ENCODE measurements at regions not wholly inside any gene's neighbourhood (a gene's known extent, or its start where the extent isn't known, plus 50 kb on each side); places are given as distances from the start of the nearest gene placed in this dataset.

- H3K27ac ChIP-seq (replicated peaks), result no peak overlapping the region
- H3K4me3 ChIP-seq (replicated peaks; ENCODE audit: insufficient read depth, low read length), result no peak overlapping the region
- TF ChIP-seq POLR2AphosphoS5 (IDR thresholded peaks at IDR 0.05; ENCODE audit: low read depth), result no peak
- TF ChIP-seq, protein P1, sequence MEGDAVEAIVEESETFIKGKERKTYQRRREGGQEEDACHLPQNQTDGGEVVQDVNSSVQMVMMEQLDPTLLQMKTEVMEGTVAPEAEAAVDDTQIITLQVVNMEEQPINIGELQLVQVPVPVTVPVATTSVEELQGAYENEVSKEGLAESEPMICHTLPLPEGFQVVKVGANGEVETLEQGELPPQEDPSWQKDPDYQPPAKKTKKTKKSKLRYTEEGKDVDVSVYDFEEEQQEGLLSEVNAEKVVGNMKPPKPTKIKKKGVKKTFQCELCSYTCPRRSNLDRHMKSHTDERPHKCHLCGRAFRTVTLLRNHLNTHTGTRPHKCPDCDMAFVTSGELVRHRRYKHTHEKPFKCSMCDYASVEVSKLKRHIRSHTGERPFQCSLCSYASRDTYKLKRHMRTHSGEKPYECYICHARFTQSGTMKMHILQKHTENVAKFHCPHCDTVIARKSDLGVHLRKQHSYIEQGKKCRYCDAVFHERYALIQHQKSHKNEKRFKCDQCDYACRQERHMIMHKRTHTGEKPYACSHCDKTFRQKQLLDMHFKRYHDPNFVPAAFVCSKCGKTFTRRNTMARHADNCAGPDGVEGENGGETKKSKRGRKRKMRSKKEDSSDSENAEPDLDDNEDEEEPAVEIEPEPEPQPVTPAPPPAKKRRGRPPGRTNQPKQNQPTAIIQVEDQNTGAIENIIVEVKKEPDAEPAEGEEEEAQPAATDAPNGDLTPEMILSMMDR (IDR thresholded peaks at IDR 0.05; ENCODE audit: insufficient read depth, low read length), result no peak
- TF ChIP-seq, protein P2, sequence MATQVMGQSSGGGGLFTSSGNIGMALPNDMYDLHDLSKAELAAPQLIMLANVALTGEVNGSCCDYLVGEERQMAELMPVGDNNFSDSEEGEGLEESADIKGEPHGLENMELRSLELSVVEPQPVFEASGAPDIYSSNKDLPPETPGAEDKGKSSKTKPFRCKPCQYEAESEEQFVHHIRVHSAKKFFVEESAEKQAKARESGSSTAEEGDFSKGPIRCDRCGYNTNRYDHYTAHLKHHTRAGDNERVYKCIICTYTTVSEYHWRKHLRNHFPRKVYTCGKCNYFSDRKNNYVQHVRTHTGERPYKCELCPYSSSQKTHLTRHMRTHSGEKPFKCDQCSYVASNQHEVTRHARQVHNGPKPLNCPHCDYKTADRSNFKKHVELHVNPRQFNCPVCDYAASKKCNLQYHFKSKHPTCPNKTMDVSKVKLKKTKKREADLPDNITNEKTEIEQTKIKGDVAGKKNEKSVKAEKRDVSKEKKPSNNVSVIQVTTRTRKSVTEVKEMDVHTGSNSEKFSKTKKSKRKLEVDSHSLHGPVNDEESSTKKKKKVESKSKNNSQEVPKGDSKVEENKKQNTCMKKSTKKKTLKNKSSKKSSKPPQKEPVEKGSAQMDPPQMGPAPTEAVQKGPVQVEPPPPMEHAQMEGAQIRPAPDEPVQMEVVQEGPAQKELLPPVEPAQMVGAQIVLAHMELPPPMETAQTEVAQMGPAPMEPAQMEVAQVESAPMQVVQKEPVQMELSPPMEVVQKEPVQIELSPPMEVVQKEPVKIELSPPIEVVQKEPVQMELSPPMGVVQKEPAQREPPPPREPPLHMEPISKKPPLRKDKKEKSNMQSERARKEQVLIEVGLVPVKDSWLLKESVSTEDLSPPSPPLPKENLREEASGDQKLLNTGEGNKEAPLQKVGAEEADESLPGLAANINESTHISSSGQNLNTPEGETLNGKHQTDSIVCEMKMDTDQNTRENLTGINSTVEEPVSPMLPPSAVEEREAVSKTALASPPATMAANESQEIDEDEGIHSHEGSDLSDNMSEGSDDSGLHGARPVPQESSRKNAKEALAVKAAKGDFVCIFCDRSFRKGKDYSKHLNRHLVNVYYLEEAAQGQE (IDR thresholded peaks at IDR 0.05; ENCODE audit: insufficient replicate concordance, low read depth), result no peak
- TF ChIP-seq SPI1 (IDR thresholded peaks at IDR 0.05; ENCODE audit: borderline replicate concordance, low read depth), result no peak
- no peak for TF ChIP-seq GABPA (IDR thresholded peaks at IDR 0.05; ENCODE audit: low read depth)
- no peaks in the 10 kb centered on the region for H3K27me3 ChIP-seq (ENCODE audit: insufficient read depth, poor library complexity, severe bottlenecking)
- DNase-seq (ENCODE audit: low read depth in 1 of 2, low spot score in 1 of 2), result no peak
Observed at GRCh38 chr6:92169506-92169905, 1249.9 kb downstream of the EPHA7 start.

GRCh38 chr6:92166666-92167065 lies 1252.7 kb downstream of the EPHA7 start:
- DNase-seq (ENCODE audit: low read depth in 1 of 2, low spot score in 1 of 2), result no peak
- Histone ChIP-seq H3K27ac (replicated peaks) (no peak overlapping the region), H3K27me3 (ENCODE audit: insufficient read depth, poor library complexity, severe bottlenecking) (no peaks in the 10 kb centered on the region), H3K4me3 (replicated peaks; ENCODE audit: insufficient read depth, low read length) (no peak overlapping the region)
- TF ChIP-seq, protein P2 (IDR thresholded peaks at IDR 0.05; ENCODE audit: insufficient replicate concordance, low read depth), result no peak
- TF ChIP-seq GABPA (IDR thresholded peaks at IDR 0.05; ENCODE audit: low read depth) (no peak), POLR2AphosphoS5 (IDR thresholded peaks at IDR 0.05; ENCODE audit: low read depth) (no peak), SPI1 (IDR thresholded peaks at IDR 0.05; ENCODE audit: borderline replicate concordance, low read depth) (no peak)
- TF ChIP-seq, protein P1 (IDR thresholded peaks at IDR 0.05; ENCODE audit: insufficient read depth, low read length), result no peak

DNA sequence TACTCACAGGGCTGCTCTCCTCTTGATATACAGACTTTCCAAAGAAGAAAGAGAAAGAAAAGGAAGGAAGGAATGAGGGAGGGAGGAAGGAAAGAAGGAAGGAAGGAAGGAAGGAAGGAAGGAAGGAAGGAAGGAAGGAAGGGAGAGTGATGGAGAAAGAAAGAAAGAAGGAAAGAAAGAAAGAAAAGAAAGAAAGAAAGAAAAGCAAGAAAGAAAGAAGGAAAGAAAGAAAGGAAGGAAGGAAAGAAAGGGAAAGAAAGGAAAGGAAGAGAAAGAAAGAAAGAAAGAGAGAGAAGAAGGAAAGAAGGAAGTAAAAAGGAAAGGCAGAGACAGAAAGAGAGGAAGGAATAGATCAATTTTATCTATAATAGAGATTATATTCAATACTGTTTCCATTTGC lies 1257.4 kb downstream of the EPHA7 start:
- Histone ChIP-seq H3K4me3 (replicated peaks; ENCODE audit: insufficient read depth, low read length) (no peak overlapping the region), H3K27ac (replicated peaks) (no peak overlapping the region), H3K27me3 (ENCODE audit: insufficient read depth, poor library complexity, severe bottlenecking) (no peaks in the 10 kb centered on the region)
- DNase-seq (ENCODE audit: low read depth in 1 of 2, low spot score in 1 of 2), result no peak
- no peak for TF ChIP-seq SPI1 (IDR thresholded peaks at IDR 0.05; ENCODE audit: borderline replicate concordance, low read depth)

GRCh38 chr6:92160226-92160625 lies 1259.1 kb downstream of the EPHA7 start:
- Histone ChIP-seq H3K27ac (replicated peaks) (no peak overlapping the region), H3K27me3 (ENCODE audit: insufficient read depth, poor library complexity, severe bottlenecking) (no peaks in the 10 kb centered on the region), H3K4me3 (replicated peaks; ENCODE audit: insufficient read depth, low read length) (no peak overlapping the region)
- DNase-seq (ENCODE audit: low read depth in 1 of 2, low spot score in 1 of 2), result no peak
- TF ChIP-seq, protein P2 (IDR thresholded peaks at IDR 0.05; ENCODE audit: insufficient replicate concordance, low read depth), result no peak
- TF ChIP-seq POLR2AphosphoS5 (IDR thresholded peaks at IDR 0.05; ENCODE audit: low read depth) (no peak), GABPA (IDR thresholded peaks at IDR 0.05; ENCODE audit: low read depth) (no peak), SPI1 (IDR thresholded peaks at IDR 0.05; ENCODE audit: borderline replicate concordance, low read depth) (no peak)
- TF ChIP-seq, protein P1 (IDR thresholded peaks at IDR 0.05; ENCODE audit: insufficient read depth, low read length), result no peak
